ENCODE measurements at regions not wholly inside any gene's neighbourhood (a gene's known extent, or its start where the extent isn't known, plus 50 kb on each side); places are given as distances from the start of the nearest gene placed in this dataset.

DNA sequence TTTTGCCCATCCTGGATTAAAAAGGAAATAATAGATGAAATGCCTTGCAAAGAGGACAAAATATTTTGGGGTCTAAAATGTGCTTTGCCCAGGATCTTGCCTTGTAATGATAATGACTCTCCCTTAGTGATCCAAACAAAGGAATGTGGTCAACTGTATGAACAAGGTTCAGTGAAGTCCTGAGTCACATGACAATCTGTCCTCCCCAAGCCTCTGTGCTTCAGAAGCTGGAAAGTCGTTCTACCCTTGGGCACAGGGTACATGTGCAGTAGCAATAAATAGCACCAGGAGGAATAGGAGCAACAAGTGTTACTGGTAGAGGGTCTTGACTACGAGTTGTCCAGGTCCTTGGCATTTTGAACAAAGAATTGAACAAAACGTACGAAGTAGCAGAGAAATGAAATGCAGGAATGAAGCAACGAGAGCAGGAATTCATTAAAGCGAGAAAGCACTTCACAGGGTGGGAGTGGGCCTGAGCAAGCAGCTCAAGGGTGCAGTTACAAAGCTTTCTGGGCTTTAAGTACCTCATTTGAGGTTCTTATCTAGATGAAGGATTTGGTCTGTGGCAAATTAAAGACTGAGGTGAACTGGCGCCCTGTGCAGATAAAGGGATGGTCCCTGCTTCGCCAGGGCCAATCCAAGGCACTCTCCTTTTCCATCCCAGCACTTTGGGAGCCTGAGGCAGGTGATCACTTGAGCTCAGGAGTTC is 65.8 kb downstream of the RESF1 start:
- no peak for TF ChIP-seq POLR2A (IDR thresholded peaks at IDR 0.05)
- TF ChIP-seq, protein P1, sequence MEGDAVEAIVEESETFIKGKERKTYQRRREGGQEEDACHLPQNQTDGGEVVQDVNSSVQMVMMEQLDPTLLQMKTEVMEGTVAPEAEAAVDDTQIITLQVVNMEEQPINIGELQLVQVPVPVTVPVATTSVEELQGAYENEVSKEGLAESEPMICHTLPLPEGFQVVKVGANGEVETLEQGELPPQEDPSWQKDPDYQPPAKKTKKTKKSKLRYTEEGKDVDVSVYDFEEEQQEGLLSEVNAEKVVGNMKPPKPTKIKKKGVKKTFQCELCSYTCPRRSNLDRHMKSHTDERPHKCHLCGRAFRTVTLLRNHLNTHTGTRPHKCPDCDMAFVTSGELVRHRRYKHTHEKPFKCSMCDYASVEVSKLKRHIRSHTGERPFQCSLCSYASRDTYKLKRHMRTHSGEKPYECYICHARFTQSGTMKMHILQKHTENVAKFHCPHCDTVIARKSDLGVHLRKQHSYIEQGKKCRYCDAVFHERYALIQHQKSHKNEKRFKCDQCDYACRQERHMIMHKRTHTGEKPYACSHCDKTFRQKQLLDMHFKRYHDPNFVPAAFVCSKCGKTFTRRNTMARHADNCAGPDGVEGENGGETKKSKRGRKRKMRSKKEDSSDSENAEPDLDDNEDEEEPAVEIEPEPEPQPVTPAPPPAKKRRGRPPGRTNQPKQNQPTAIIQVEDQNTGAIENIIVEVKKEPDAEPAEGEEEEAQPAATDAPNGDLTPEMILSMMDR (IDR thresholded peaks at IDR 0.05): no peak
- peak in 1 of 2 donors; percentile 14 for DNase-seq (ENCODE audit: low spot score in 2 of 2)
- WGBS, 2 donors: 71 to 72% methylated on average over 8 of the region's 8 CpGs
- no peak overlapping the region for H3K4me3 ChIP-seq (ENCODE audit: low read depth, poor library complexity, severe bottlenecking)
- intact Hi-C loops (cut with DNase I; ENCODE audit: low total_unique reads): no loop called here

DNA sequence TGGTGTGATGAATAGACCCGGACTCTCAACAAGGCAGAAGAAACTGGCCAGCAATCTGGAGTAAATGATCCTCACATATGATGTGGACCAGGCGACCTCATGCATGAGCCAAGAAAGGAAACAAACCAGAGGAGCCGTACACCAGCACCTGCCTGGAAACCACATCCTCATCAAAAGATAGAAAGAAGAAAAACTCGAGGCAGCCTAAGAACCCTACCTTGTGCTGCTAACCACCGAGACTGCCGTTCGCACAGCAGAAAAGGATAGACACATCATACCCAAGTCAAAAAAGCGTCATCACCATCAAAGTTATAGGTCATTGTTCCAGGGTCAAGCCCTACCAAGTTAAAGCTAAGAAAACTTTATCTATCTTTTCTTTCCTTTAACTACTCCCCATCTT is 66.7 kb downstream of the RESF1 start:
- TF ChIP-seq, protein P1 (IDR thresholded peaks at IDR 0.05): no peak
- TF ChIP-seq POLR2A (IDR thresholded peaks at IDR 0.05): no peak
- peak in 1 of 2 donors; percentile 81 for DNase-seq (ENCODE audit: low spot score in 2 of 2)
- intact Hi-C loops (cut with DNase I; ENCODE audit: low total_unique reads): no loop called here
- WGBS, 2 donors: 87 to 89% methylated on average over 8 of the region's 8 CpGs
- H3K4me3 ChIP-seq (ENCODE audit: low read depth, poor library complexity, severe bottlenecking): no peak overlapping the region

DNA sequence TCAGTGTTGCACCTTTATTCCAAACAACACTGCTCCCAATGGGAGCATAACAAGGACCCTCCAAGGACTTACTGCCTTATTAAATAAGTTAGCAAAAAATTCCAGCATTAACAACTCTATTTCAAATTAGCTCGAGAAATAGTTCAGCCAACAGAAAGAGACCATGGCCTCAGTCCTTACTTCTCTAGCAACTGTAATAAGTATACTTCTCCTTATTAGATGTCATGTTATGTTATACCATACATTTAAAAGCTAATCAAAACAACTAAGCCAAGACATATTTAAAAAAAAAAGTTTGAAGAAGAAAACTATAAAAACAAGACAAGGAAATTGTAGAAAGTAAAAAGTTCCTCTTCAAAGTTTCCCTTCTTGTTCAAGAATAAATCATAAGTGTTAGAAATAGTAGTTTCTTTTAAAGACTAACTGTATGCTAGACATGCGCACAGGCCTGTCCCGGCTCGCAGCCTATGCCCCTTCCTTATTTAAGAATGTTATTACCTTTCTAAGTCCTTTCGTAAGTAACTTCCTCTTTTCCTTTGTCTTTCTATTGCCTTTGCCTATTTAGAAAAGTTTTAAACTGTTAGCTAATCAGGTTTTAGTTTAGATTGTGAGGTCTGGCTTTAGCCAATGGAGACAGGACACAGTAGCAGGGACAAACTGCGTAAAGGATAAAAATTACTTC is 68.6 kb downstream of the RESF1 start:
- TF ChIP-seq, protein P1 (IDR thresholded peaks at IDR 0.05): no peak
- no peak for TF ChIP-seq POLR2A (IDR thresholded peaks at IDR 0.05)
- intact Hi-C loops (cut with DNase I; ENCODE audit: low total_unique reads): no loop called here
- whole genome bisulfite sequencing, 2 donors: 75 to 82% methylated on average over 6 of the region's 6 CpGs
- DNase-seq (ENCODE audit: low spot score in 2 of 2): peak in 1 of 2 donors; percentile 21
- H3K4me3 ChIP-seq (ENCODE audit: low read depth, poor library complexity, severe bottlenecking): no peak overlapping the region

DNA sequence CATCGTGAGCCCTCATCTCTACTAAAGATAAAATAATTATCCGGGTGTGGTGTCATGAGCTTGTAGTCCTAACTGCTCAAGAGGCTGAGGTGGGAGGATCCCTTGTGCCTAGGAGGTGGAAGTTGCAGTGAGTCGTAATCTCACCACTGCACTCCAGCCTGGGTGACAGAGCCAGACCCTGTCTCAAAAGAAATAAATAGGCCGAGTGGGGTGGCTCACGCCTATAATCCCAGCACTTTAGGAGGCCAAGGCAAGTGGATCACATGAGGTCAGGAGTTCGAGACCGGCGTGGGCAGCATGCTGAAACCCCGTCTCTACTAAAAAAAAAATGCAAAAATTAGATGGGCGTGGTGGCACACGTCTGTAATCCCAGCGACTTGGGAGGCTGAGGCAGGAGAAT is 70.9 kb downstream of the RESF1 start:
- H3K4me3 ChIP-seq (ENCODE audit: low read depth, poor library complexity, severe bottlenecking): no peak overlapping the region
- DNase-seq (ENCODE audit: low spot score in 2 of 2): no peak
- 90 to 92% methylated on average over 12 of the region's 12 CpGs for WGBS, 2 donors

DNA sequence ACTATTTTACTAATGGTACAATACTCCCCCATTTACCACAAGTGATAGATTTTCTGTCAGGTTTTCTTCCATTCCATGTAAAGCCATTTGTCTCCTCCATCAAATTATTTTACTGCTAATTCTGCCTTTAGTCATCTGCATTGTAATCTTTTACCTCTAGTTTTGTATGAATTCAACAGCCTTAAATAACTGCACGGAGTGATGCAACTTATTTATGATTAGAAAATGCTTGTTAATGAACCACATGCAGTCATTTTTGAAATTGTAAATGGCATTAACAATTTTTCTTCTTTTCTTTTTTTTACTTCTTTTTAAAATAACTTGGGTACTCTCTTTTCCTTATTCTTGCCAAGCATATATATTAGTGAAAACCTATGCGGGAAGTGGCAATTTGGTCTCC is 71.5 kb downstream of the RESF1 start:
- TF ChIP-seq, protein P1 (IDR thresholded peaks at IDR 0.05): no peak
- no peak for TF ChIP-seq POLR2A (IDR thresholded peaks at IDR 0.05)
- DNase-seq (ENCODE audit: low spot score in 2 of 2): no peak
- 77 to 84% methylated on average over 2 of the region's 2 CpGs for WGBS, 2 donors
- intact Hi-C loops (cut with DNase I; ENCODE audit: low total_unique reads): no loop called here
- H3K4me3 ChIP-seq (ENCODE audit: low read depth, poor library complexity, severe bottlenecking): no peak overlapping the region

More for the DNA sequence above, 70.9 kb downstream of the RESF1 start:
- intact Hi-C loops (cut with DNase I; ENCODE audit: low total_unique reads): no loop called here
- TF ChIP-seq, protein P1 (IDR thresholded peaks at IDR 0.05): no peak
- no peak for TF ChIP-seq POLR2A (IDR thresholded peaks at IDR 0.05)

Measured in lower leg skin (tissue), 4 donors.